NB4 (cell line): ENCODE measurements at regions not wholly inside any gene's neighbourhood (a gene's known extent, or its start where the extent isn't known, plus 50 kb on each side); places are given as distances from the start of the nearest gene placed in this dataset.

ENCODE experiments used
- POLR2A ChIP-seq: IDR thresholded peaks from 2 replicates; pipeline ENCODE4 v1.6.1; 2011; ENCODE audit warnings: mild to moderate bottlenecking; ENCODE audit not compliant: insufficient read length; ENCODE audit errors: extremely low read depth
- TF ChIP-seq, protein P1 (sequence below): IDR thresholded peaks from one replicate; pipeline ENCODE4 v1.5.1; 2012; ENCODE audit warnings: low read depth, low read length
- TF ChIP-seq, protein P2 (sequence below): IDR thresholded peaks from 2 replicates; pipeline ENCODE4 v1.6.1; 2011; ENCODE audit warnings: low read depth, low read length

GRCh38 chr9:29866556-29866955, 2293.3 kb upstream of the C9orf72 start:
- TF ChIP-seq, protein P1, sequence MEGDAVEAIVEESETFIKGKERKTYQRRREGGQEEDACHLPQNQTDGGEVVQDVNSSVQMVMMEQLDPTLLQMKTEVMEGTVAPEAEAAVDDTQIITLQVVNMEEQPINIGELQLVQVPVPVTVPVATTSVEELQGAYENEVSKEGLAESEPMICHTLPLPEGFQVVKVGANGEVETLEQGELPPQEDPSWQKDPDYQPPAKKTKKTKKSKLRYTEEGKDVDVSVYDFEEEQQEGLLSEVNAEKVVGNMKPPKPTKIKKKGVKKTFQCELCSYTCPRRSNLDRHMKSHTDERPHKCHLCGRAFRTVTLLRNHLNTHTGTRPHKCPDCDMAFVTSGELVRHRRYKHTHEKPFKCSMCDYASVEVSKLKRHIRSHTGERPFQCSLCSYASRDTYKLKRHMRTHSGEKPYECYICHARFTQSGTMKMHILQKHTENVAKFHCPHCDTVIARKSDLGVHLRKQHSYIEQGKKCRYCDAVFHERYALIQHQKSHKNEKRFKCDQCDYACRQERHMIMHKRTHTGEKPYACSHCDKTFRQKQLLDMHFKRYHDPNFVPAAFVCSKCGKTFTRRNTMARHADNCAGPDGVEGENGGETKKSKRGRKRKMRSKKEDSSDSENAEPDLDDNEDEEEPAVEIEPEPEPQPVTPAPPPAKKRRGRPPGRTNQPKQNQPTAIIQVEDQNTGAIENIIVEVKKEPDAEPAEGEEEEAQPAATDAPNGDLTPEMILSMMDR: no peak
- TF ChIP-seq, protein P2, sequence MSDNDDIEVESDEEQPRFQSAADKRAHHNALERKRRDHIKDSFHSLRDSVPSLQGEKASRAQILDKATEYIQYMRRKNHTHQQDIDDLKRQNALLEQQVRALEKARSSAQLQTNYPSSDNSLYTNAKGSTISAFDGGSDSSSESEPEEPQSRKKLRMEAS: no peak
- TF ChIP-seq POLR2A: no peak
